Embryonic facial prominence (tissue), 1 donor: ENCODE measurements at regions not wholly inside any gene's neighbourhood (a gene's known extent, or its start where the extent isn't known, plus 50 kb on each side); places are given as distances from the start of the nearest gene placed in this dataset.

Source experiments
- DNase-seq: peaks from one replicate; pipeline ENCODE4 v3.0.0-alpha.2; 2016; ENCODE audit errors: extremely low spot score

DNA sequence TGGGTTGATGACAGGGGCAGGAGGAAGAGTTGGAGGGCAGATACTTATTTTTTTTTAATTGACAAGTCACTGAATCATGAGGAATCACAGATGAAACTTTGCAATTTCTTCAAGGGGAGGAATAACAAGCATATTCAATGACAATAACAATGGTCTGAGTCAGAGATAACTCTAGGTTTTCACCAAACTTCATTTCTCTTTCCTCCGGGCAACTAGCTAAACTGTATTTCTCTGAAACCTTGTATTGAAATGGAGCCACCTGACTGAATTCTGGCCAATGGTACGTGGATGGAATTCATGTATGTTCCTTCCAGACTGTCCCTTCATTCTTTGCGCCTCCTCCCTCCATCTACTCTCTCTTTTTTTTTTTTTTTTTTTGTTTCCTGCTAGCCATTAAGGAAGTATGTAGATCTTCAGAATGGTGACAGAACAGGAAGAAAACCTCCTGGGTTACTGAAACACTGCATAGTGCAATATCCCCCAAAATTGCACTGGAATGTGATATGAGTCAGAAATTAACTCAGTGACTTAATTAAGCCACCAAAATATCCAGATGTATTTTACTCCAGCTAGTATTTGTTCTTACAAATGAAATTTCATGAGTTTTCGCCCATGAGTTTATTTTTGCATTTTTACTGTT is 495.4 kb downstream of the OTOL1 start:
- DNase-seq, result no peak

DNA sequence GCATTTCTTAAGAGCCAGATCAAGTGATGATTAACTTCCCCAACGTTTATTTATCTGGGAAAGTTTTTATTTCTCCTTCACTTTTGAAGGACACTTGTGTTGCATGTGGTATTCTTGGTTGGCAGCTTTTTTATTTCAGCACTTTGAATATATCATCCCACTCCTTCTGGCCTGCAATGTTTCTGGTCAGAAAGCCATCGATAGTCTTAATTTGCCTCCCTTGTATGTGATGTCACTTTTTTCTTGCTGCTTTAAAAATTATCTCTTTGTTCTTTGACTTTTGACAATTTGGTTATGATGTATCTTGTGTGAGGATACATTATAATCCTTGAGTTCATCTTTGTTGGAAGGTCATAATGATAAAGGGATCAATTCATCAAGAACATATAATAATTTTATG is 503.2 kb downstream of the OTOL1 start:
- no peak for DNase-seq

DNA sequence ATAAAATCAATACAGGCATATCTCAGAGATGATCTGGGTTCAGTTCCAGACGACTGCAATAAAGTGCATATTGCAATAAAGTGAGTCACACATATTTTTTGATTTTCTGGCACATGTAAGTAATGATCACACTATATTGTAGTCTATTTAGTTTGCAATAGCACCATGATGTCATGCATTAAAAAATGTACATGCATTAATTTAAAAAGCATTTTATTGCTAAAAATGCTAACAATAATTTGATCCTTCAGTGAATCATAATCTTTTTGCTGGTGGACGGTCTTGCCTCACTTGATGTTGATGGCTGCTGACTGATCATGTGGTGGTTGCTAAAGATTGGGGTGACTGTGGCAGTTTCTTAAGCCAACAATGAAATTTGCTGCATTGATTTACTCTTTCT is 511.1 kb downstream of the OTOL1 start:
- DNase-seq, result no peak

DNA sequence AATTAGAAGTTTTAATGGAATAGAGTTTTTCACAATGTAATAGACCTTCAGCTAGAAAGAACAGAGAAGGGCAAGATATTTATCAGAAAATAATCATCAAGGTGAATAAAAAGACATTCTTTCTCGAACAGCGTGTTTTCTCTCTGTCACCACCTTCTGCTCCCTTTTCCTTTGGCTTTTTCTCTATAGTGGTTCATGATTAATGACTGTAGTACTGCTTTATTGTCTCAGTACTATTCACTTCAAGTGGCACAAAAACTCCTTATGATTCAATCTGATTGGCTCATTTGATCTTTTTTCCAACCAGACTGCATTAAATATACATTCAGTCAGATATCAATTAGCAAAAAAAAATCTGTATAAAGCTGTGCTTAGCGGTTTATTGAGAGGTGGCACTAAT is 516.0 kb downstream of the OTOL1 start:
- no peak for DNase-seq

DNA sequence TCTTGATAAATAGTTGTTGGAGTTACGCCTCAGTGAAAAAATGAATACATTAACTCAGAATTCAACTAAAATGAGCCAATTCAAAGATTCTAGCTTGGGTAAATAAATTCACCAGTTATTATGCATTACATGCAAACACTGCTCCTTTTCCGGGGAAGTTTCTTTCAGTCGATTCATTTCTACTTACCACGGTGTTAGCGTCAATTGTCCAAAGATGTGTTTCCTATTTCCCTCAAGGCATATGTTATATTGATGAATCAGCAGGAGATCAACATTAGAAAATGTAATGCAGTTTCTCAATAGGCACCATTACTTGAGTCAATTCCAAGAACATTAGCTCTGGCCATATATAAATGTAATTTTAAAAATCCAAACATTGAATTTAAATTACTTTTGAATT is 517.7 kb downstream of the OTOL1 start:
- no peak for DNase-seq

DNA sequence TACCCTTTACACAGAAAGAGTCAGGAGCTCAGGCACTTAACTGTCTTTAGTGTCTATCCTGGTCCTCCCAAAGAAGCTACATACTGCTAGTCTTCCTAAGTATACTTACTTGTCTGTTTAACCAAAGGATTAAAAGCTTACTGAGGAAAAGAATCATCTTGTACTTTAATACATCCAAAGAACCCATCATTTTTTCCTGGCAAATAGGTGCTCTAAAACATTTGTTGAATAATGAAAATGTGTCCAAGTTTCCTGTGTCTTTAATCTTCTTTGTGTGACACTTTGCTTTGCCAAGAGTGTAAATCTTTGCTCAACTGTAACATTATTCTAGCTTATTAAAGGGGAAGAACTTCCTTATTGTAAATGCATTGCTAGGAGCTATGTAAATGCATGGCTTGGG is 519.2 kb downstream of the OTOL1 start:
- DNase-seq, result no peak

DNA sequence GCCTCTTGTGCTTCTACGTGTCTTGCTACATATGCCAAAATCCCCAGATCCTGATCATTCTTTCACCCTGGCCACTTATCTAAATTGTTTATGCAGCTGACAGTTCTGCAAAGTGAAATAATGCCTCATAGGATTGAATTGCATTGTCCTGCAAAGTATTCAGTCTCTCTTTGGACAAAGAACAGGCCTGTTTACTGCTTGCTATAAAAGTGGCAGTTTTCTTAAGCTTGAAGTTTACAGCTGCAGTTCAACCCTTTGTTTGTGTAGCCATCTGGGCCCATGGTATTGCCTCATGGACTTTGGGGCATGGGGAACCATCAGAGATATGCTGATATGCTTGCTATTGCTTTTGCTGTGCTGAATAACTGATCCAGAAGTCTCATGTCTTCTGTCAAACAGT is 523.2 kb downstream of the OTOL1 start:
- DNase-seq, result no peak

DNA sequence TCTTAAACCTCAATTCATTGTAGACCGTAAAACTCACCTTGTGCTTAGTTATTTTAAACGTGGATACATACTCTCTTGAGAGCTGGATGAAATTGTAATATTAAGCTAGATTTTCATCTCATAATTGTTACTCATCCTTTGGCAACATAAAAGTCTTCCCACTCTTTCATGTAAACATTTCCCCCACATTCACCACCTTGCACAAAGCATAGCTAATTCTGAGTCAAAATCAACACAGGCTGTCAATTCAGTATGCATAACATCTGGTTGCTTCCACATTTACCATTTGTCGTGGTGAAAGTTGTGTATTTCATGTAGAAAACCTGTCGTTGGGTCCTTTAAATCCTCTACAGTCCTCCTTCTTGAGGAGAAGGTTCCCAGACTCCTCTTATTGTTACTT is 524.6 kb downstream of the OTOL1 start:
- DNase-seq, result no peak

DNA sequence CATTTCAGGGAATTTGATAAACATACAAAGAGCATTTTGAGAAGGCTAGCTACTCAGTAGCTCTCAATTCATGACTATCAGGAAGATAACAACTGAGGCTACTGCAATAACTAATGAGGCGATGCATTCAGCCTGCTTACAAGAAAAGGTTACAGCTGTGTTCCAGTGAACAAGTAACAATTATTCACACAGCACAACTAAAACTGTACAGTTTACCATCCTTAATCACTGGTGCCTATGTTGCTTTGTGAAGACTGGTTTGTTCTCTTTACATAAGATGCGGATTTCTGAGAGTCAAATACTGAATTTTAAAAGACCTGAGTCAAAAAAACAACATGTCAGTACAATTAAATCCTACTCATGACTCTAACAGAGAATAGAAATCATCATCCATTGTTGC is 526.3 kb downstream of the OTOL1 start:
- DNase-seq, result no peak

DNA sequence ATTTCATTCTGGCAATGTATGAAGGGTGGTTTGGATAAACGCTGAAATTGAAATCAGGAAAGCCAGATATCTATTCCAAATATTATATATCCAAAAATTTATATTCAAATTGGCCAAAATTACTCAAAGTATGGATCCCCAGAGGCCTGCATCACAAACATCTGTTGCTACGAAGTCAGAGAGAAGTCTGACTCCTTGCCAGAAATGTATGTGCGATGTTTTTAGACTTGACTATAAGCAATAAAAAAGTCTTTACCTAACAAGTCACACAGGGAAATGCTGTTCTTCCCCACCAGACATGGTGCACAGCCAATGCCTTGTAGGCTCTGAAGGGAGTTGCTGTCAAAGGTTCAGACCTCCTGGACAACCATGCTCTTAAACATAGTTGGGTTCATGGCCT is 533.1 kb downstream of the OTOL1 start:
- DNase-seq, result no peak

DNA sequence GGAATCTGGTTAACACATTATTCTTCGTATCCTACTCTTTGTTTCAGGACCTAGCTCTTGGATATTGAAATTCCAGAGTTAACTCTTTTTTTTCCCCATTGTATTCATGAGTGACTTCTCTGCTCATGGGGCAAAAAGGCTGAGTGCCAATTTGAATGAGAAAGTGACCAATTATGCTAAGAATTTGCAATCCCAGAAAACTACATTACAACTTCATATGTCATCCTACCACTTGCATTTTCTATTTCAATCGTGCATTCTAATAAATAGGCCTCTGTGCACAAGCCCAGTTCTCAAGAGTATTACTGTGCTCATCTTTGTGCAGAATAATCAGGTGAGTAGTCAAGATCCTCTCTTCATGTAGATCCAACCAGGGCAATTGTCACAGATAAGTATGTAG is 537.8 kb downstream of the OTOL1 start:
- no peak for DNase-seq

DNA sequence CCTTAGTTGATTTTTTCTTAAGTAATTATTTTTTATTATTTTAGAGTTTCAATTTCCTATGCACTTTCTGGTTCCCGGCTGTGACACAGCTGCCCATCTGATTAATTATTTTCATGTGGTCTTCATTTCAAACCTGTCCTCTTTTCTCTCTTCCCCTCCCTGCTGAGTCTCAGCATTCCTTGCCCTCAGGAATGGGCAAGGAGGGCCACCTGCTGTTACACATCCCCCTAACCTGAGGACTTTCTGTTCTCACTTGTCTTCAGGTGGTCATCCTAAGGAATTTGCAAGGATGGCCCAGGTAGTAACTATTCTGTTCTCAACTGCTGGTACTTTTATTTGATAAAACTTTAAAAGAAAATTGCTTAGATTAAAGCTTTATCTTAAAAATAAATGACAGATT is 545.0 kb downstream of the OTOL1 start:
- no peak for DNase-seq

DNA sequence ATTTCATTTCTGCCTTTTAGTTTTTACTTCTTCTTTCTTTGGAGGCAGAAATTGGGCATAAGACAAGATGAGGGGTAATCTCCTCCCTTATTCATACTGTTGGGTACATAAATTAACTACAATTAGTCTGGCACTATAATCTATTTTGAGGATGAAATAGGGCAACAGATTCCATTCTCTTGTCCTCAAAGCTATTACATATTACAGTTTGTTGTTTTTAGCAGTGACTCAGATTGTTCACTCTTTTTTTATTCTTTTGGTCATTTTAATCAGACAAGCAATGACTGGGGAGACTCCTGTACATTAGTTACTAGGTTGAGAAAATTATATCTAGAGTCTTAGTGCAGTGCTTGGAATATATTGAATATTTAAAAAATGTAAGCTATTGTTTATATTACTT is 556.0 kb downstream of the OTOL1 start:
- DNase-seq, result no peak

DNA sequence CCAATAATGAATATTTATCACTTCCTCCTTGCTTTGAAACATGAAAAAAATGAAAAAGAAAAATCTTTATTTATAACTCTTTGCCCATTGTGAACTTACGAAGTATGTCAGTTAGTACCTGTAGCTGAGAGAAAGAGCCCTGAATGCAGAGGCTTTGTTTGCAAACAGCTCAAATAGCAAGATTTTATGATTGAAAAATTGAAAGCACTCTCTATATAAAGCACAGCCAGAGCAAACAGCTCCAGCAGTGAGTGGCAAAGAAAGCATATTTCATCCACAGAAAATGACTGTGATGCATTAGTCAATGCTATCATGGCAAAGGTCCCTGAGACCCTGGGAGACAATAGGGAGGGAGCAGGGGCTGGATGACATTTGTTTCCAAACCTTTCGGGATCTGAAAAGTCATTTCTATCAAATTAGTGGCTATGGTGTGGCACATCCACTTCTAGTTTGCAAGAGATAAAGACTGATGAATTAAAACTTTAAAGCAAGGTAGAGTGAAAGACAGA is 576.1 kb downstream of the OTOL1 start:
- no peak for DNase-seq

DNA sequence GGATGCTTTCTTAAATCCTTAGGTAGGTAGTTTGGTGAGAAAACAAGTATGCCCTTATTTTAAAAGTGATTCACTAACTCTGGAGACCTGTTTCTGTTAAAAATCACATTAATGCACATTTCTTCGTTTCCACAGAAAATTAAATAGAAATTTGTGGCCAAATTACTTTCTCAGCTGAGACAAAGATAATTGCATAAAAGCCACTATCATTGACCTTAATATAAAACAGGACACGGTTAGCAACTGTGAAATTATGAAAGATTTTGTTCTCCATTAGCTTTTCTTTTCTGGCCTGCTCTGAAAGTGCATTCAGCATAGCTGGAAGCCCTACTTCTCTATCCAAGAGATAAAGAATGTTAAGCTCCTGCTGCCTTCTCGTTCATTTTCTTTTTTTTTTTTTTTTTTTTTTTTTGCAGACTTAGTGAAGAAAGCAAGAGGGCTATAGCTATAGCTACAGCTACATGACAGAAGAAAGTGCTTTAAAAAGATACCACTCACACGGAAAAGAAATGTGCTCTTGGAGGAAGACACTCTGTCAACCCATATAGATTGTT is 576.9 kb downstream of the OTOL1 start:
- DNase-seq, result no peak

DNA sequence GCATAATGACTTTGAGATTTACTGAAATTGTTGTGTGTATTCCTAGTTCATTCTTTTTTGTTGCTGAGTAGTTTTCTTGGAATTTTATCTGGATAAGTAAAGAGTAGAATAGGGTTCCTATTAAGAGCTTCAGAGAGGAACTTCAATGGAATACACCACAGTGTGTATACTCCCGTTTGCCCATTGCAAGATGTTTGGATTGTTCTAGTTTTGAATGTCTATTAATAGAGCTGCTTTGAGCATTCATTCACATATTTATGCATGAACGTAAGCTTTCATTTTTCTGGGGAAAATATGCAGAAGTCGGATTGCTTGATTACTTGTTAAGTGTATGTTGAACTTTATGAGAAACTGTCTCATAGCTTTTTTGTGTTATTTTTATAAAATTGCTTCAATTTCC is 580.5 kb downstream of the OTOL1 start:
- DNase-seq, result no peak

DNA sequence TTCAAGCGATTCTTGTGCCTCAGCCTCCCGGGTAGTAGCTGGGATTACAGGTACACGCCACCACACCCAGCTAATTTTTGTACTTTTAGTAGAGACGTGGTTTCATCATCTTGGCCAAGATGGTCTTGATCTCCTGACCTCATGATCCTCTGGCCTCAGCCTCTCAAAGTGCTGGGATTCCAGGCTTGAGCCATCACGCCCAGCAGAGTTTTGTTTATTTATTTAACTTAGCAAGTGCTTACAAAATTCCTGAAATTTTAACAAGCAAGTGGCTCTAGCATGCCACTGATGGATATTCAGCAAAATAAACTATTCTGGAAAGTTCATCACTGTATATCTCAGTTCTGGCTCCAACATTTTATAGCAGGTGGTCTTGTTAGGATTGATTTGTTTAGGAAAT is 585.9 kb downstream of the OTOL1 start:
- DNase-seq, result no peak

DNA sequence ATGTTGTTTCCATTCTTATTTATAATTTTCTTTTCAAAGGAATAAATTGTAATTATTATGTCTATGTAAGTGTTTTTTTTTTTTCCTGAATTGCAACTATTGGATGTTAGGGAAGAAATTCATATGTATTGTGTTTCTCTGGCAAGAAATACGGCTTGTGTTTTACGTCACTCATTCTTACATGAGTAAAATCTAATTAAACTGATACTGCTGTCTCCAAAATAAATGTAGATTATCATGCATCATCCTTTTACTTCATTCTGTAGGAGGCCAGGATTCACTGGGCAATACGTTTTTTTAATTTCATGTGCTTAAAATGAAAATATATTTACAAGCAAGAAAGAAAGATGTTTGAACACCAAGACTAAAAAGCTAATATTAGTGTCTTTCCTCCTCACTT is 590.8 kb downstream of the OTOL1 start:
- no peak for DNase-seq

DNA sequence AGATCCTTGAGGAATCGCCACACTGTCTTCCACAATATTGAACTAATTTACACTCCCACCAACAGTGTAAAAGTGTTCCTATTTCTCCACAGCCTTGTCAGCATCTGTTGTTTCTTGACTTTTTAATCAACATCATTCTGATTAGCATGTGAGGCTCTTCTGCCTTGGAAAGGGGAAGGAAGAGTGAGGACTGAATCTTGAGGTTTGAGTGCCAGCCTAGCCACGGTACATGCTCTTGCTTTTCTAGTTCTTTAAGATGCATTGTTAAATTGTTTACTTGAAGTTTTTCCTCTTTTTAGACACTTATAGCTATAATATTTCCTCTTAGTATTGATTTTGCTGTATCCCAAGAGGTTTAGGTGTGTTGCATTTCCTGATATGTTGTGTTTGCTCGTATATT is 596.1 kb downstream of the OTOL1 start:
- DNase-seq, result no peak

DNA sequence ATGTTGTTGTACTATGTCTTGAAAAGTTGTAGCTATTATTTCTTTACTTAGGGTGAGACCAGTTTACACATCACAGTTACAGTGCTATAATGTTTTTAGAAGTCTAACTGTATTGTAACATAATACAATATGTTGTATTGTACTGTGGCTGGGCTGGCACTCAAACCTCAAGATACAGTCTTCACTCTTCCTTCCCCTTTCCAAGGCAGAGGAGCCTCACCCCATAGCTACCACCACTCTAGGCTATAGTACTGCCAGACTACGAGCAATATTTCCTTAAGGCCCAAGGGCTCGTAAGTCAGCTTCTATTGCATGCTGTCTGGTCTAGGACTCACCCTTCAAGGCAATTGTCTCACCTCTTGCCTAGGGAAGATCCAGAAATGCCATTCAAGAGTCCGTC is 597.7 kb downstream of the OTOL1 start:
- no peak for DNase-seq

DNA sequence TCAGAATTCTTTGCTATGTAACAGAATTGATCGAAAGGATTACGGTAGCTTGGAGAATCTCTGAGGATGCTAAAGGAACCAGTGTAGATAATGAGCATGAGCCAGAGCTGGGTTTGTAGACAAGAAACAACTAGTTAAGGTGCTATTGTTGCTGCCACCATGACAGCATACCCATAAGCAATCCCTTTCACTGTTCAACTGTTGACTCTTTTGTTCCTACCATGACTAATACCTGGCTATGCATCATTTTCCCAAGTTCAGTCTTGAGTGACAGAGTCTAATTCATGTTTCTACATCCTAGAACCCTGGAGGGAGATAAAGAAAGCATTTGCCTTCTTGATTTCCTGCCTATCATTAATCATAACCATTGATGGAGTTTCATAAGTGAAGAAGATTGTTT is 600.3 kb downstream of the OTOL1 start:
- no peak for DNase-seq

DNA sequence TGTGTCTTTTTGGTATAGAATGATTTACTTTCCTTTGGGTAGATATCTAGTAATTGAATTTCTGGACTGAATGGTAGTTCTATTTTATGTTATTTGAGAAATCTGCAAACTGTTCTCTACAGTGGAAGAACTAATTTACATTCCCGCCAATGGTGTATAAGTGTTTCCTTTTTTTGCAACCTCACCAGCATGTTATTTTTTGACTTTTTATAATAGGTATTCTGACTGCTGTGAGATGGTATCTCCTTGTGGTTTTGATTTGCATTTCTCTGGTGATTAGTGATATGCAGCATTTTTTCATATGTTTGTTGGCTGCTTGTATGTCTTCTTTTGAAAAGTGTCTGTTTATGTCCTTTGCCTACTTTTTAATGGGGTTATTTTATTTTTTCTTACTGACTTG is 607.2 kb downstream of the OTOL1 start:
- no peak for DNase-seq

DNA sequence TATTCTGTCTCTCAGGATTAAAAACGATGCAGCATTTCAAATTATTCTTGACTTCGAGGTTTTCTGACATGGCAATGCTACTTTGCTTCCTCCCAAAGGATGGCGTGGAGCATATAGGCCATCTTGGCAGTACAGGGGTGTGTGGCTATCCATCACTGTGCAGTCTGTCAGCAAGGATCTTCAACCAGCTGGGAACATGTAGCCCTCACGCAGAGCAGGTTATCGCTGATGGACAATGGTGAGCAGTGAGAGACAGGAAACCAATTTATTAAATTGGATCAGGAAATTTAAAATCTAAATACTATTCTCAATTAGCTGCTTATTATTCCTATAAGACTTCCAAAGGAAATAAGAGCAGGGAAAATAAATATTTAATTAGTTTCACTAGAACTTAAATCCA is 615.3 kb downstream of the OTOL1 start:
- no peak for DNase-seq

DNA sequence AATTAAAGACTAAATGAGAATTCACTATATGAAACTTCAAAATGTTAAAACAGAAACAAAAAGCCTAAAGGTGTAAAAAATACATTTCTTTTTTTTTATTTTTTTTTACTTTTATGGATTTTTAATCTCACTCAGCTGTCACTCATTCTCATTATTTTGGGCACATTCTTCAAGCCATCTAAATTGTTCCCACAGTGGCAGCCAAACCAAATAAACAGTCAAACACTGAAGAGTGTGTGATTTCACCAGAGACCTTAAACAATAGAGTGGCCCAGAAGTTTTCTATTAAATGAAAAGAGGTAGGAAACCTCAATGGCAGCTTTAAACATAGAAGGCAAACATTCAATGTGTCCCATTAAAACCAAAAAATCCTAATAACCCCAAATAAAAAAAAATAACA is 616.1 kb downstream of the OTOL1 start:
- DNase-seq, result no peak
